HG02623 (cell line): ENCODE measurements at regions not wholly inside any gene's neighbourhood (a gene's known extent, or its start where the extent isn't known, plus 50 kb on each side); places are given as distances from the start of the nearest gene placed in this dataset.

Experiments
- ATAC-seq: cut with Tn5 transposase; IDR thresholded peaks from one replicate; pipeline ENCODE4 v1.9.1; 2021; ENCODE audit warnings: moderate library complexity; ENCODE audit not compliant: unreplicated experiment

DNA sequence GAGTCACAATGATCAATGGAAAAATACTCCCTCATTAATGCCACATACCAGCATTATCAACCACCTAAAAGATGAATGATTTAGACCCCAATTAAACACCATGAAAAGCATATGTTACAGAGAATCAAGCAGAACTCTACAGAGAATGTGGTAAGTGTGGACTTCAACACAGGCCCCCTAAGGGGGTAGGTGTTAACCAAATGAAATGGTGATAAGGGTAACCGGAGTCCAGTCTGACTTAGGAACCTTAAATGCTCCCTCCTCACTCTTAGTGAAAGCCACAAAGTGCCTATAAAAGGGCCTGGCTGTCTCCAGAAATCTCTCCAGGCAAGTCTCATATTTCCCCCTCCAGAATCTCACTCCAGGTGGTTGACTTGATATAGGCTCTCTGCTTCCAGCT lies 149.2 kb upstream of the FOXD3 start:
- ATAC-seq = no peak

DNA sequence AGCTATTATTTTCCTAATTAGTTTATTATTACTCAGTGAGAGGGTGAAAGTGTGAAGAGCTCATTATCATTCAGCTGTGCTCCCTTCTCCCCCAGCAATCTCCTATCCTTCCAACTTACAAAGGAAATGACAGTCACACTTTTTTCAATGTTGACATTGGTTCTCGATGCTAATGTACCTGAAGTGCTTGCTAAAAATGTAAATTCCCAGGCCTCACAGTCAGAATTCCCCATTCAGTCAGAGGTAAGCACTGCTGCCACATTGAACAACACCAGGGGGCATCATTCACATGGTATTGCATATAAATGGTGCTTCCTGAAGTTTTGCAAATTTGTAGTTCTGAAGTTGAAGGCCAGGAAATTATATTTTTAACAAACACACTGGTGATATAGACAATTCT lies 132.7 kb upstream of the FOXD3 start:
- no peak for ATAC-seq

DNA sequence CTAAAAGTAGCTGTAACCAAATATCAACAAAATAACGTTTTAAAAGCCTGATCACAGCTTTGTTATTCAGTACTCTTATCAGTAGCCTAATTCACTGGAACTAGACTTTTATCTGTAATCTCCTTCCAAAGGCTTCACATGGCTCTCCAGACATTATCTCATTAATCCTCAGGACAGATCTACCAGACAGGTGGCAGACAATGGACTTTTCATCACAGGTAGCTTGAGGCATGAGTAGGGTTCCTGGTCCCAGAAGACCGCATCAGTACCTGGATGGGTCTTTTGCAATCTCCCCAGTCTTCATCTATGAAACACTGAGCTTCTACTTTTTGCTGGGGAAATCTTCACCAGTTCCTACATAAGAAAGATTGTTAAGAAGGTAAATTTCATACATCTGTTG lies 132.2 kb upstream of the FOXD3 start:
- no peak for ATAC-seq

- ATAC-seq = no peak
These were observed 123.4 kb upstream of the FOXD3 start for GRCh38 chr1:63198871-63199394.

DNA sequence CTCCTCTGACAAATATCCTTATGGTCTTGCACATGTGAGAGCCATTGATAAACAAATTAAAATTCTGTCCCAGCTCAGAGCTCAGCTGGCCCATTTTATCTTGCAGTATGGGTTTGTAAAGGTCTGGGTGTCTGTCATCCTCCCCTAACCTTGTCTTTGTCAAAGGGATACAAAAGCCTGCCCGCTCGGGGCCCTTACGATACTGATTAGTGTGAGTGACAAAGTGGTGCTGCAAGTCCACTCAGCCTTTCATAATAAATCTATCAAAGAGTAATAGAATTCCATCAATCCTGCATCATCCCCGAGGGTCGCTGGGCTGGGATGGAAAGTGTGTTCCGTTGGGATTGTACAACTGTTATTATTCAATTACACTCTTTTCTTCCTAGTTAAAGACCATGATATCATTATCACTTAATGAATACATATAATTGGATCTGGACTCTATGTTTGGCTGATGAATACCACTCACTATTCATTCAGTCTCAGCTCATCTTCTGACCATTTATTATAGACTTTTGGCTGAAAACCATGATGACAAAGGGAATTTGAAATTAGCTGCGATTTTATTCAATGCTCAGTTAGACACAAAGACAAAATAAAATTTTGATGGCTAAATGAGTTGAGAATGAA lies 122.5 kb upstream of the FOXD3 start:
- ATAC-seq = no peak

GRCh38 chr1:63200676-63201075 lies 121.7 kb upstream of the FOXD3 start:
- no peak for ATAC-seq

- ATAC-seq = no peak
These were observed 118.7 kb upstream of the FOXD3 start for GRCh38 chr1:63203641-63204040.

- no peak for ATAC-seq
These were observed 116.6 kb upstream of the FOXD3 start for GRCh38 chr1:63205776-63206175.

- no peak for ATAC-seq
These were observed 107.8 kb upstream of the FOXD3 start for GRCh38 chr1:63214553-63214952.

- no peak for ATAC-seq
These were observed 98.9 kb upstream of the FOXD3 start for GRCh38 chr1:63223426-63223825.

GRCh38 chr1:63230722-63231121 lies 91.6 kb upstream of the FOXD3 start:
- ATAC-seq = no peak

- ATAC-seq = no peak
These were observed 83.6 kb upstream of the FOXD3 start for GRCh38 chr1:63238721-63239120.

DNA sequence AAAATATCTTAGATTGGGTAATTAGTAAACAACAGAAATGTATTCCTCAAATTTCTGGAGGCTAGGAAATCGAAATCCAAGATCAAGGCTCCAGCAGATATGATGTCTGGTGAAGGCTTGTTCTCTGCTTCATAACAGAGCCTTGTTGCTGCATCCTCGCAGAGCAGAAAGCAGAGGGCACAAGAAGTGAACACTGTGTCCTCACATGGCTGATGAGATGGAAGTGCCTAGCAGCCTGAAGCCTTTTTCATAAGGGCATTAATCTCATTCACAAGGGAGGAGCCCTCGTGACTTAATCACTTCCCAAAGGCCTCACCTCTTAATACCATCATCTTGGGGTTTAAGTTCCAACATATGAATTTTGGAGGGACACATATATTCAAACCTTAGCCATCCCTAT lies 77.2 kb upstream of the FOXD3 start:
- no peak for ATAC-seq

- ATAC-seq = no peak
These were observed 74.2 kb upstream of the FOXD3 start for GRCh38 chr1:63248216-63248615.

DNA sequence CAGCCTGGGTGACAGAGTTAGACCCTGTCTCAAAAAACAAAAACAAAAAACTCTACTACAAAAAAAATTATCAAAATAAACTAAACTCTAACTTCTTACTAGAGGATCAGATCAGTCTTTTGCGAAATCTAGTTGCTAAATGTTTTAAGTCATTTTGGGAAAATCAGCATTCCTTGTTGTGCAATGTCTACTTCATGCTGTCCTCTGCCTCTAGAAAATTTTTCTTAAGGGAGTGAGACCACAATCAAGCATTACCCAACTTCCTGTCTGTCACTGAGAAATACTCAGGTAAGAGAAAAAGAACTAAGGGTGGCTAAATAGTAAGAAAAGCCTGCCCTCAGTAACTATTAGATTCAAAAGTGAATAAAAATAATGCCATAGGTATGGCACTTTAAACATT lies 67.2 kb upstream of the FOXD3 start:
- no peak for ATAC-seq

GRCh38 chr1:63261736-63262458 lies 60.5 kb upstream of the FOXD3 start:
- no peak for ATAC-seq

- no peak for ATAC-seq
These were observed 60.0 kb upstream of the FOXD3 start for GRCh38 chr1:63262459-63262770.

DNA sequence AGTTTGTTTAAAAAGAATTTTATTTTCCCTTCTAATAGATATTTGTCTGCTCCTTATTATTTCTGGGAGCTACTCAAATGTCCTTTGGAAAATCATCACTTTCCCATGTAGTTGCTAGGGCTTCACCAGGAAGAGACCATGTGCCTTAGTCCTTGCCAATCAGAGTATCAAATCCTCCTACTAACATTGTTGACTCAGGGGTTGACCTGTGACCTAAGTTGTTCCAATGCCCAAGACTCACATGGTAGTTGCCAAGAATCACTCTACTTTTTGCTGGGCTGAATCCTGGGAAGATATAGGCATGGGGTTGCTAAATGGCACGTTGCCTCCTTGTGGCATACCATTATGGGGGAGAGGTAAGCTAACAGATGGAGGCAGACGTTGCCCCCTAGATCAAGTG lies 58.2 kb upstream of the FOXD3 start:
- no peak for ATAC-seq

DNA sequence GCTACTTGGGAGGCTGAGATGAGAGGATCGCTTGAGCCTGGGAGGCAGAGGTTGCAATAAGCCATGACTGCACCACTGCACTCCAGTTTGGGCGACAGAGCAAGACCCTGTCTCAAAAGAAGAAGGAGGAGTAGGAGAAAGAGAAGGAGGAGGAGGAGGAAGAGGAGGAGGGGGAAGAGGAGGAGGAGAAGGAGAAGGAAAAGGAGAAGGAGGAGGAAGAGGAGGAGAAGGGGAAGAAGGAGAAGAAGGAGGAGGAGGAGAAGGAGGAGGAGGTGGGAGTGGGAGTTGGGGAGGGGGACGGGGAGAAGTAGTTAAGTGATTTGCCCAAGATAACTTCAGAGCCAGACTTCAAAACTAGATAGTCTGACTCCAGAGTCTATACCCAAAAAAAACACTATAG lies 55.5 kb upstream of the FOXD3 start:
- ATAC-seq = no peak

- ATAC-seq = no peak
These were observed 53.5 kb upstream of the FOXD3 start for GRCh38 chr1:63268876-63269275.

DNA sequence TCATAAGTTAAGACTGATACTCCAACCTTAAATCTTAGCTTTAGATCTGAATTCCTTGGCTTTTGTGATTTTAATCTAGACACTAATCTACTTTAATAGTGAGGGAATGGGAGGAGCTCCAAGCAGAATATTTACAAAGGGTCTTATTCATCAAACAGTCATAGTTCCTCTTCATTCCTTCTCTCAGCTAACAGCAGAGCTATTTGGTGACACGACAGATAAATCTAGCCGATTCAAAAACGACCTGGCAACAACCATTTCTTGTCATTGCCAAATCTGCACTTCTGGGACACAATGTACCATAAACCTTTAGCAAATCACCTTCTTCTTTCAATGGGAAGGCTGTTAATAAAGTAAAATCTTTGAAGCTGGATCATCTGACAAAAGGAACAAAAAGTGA lies 52.8 kb upstream of the FOXD3 start:
- ATAC-seq = no peak
